RPMI8226 (cell line): ENCODE measurements at regions not wholly inside any gene's neighbourhood (a gene's known extent, or its start where the extent isn't known, plus 50 kb on each side); places are given as distances from the start of the nearest gene placed in this dataset.
A peak's percentile ranks its signal among the peaks of the same experiment; 100 is the strongest.

Experiments
- DNase-seq: peaks from one replicate; pipeline ENCODE4 v3.0.0-alpha.2; 2015

DNA sequence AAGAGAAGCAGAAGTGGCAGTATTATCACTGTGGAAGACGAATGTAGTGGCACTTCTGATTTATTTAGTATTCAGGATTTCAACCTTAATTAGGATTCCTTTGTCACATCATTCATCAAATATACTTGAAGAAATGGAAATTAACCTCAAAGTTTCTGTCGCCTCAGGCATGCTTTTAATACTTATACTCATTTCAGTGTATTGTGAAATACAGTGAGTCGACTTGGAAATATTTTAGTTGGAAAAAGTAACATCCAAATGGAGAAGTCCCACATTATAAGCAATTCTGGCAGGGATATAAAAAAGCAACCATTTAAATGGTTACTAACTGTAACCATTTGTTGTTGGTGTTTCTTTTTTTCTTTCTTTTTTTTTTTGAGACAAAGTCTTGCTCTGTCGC lies 648.8 kb downstream of the ARL4A start:
- no peak for DNase-seq

- no peak for DNase-seq
Observed at GRCh38 chr7:13352677-13353076, 636.8 kb downstream of the ETV1 start.

GRCh38 chr7:13359656-13360055 lies 629.8 kb downstream of the ETV1 start:
- no peak for DNase-seq

GRCh38 chr7:13386741-13387140 lies 602.7 kb downstream of the ETV1 start:
- DNase-seq, result no peak

DNA sequence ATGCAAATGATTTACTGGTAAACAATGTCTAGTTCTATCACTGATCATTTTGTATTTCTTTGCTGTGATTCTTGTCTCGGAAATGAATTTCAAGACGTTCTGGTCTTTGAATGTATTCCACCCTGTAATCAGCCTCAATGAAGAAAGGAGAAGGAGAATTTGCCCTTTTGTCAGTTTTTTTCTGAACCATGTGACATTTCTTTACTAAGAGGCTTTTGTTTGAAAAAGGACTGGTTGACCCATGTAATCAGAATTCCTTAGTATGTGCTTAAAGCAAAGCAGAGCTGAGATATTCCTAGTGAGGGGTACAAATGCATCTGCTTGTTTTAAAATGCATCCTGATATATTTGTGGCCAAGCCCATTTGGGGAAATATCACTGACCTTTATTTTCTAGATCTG lies 581.6 kb downstream of the ETV1 start:
- DNase-seq, result no peak

DNA sequence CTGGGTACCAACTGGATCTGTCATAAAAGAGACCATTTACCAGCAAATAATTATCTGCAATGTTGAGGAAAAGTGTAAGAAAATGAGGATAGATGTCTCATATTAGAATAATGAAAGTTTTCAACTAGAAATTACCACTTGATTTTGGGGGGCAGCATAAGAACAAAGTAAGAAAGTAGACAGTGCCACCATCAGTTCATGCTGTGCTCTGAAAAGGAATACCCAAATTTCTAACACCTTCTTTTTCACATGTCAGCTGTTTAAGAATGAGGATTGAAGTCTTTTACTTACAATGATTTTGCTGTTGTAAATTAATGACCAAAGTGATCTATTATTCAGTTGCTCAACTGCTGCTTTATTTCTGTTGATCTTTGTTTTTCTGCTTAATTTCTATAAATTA lies 578.3 kb downstream of the ETV1 start:
- DNase-seq, result no peak

DNA sequence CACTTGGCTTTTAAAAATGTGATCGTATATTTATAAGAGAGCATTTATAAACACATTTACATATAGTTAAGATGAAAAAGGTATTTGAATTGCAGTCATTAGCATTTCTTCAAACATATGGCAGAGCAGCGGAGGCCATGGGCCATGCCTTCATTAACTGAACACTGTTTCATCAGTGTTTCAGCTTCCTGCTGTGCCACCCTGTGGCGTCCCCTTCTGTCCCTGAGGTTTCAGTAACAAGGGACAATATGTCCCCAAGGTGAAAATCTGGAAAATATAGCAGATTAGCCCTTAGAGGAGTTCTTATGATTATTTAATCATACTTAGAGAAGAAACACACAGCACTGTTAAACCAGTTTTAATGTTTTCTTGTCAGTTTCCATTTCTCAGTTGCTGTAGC lies 577.8 kb downstream of the ETV1 start:
- DNase-seq, result no peak

GRCh38 chr7:13414181-13414580 lies 575.3 kb downstream of the ETV1 start:
- no peak for DNase-seq

- DNase-seq, result peak; percentile 81
Observed at GRCh38 chr7:13414661-13415107, 574.8 kb downstream of the ETV1 start.

GRCh38 chr7:13416071-13416470 lies 573.4 kb downstream of the ETV1 start:
- DNase-seq, result no peak

GRCh38 chr7:13416544-13416943 lies 572.9 kb downstream of the ETV1 start:
- no peak for DNase-seq

- no peak for DNase-seq
Observed at GRCh38 chr7:13420726-13421125, 568.7 kb downstream of the ETV1 start.

DNA sequence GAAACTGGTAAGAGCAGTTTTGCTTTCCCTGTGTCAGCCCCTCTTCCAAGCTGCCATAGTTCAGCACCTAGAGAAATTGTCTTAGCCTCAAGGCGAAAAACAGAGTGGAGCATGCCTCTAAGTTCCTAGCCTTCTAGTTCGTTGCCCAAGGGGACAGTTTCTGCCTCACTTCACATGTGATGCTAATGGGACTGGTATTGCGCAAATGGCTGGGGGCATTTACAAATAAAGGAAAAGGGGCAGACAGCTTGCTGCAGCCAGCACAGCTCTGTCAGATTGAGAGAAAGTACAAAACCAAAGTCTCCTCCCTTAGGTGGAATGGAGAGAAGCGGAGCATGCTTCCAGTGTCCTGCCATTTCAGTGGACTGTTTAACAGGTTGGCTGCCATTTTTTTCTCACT lies 567.7 kb downstream of the ETV1 start:
- no peak for DNase-seq

DNA sequence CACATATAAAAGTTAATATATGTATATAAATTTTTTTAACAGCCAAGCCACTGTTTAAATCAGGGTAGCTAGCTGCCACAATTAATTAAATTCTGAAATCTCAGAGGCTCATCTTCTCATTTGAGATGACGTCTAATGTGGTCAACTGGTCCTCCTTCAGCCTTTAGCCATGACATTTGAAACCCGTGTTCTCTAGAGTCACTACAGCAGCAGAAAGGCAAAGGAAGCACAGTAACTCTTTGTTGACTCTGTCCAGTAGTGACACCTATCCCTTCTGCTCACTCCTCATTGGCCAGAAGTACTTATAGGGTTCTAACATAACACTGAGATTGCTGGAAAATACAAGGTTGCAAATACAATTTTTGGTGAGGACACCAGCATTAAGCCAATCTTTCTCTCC lies 555.5 kb downstream of the ETV1 start:
- DNase-seq, result no peak

- DNase-seq, result no peak
Observed at GRCh38 chr7:13442226-13442625, 547.2 kb downstream of the ETV1 start.

DNA sequence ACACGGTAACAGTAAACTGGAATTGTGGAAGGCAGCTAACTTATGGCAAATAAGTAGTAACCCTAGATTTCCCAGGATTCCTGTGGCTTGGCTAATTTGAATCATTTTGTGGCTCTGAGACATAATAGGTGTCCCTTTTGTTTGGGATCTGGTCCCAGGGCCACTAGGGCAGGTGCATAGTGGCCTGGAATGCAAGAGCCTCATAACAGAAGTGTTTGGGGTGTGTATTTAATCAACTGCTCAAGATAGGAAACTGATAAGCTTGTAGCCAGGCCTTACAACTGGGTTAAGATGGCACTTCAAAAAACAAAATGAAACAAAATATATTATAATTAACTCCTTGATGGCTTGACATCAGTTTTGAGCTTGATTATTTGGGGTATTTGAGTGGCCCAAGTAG lies 541.8 kb downstream of the ETV1 start:
- DNase-seq, result no peak

- peak; percentile 32 for DNase-seq
Observed at GRCh38 chr7:13448243-13448642, 541.2 kb downstream of the ETV1 start.

- no peak for DNase-seq
Observed at GRCh38 chr7:13449460-13449859, 540.0 kb downstream of the ETV1 start.

- no peak for DNase-seq
Observed at GRCh38 chr7:13454916-13455592, 534.4 kb downstream of the ETV1 start.

DNA sequence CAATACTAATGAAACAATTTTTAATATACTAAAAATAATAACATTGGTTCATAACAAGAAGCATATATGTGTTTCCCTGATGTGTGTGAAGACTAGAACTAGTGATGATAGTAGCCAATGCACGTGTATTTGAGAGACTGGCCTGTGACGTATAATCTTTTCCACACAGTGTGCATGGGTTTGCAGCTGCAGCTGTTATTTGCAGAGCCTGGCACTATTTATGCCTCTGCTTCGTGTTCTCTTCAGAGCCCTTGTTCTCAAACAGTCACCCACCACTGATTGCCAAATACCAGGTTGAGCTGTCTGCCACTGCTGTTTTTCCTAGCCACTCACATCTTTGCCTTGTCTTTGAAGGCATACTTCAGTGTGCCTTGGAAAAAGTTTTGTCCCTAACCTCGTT lies 531.7 kb downstream of the ETV1 start:
- DNase-seq, result peak; percentile 11

- DNase-seq, result peak; percentile 11
Observed at GRCh38 chr7:13466874-13467547, 522.5 kb downstream of the ETV1 start.

DNA sequence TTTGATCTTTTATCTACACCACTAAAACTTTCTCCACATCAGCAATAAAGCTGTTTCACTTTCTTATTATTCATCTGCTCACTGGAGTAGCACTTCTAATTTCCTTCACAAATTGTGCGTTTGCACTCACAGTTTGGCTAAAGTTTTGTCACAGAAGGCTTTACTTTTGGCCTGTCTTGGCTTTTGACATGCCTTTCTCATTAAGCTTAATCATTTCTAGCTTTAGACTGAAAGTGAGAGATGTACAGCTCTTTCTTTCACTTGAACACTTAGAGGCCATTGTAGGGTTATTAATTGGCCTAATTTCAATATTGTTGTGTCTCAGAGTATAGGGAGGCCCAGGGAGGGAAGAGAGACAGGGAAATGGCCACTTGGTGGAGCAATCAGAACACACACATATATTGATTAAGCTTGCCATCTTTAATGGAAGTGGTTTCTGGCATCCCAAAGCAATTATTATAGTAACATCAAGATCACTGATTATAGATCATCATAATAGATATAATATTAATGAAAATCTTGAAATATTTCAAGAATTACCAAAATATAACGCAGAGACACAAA lies 512.5 kb downstream of the ETV1 start:
- peak; percentile 27 for DNase-seq

DNA sequence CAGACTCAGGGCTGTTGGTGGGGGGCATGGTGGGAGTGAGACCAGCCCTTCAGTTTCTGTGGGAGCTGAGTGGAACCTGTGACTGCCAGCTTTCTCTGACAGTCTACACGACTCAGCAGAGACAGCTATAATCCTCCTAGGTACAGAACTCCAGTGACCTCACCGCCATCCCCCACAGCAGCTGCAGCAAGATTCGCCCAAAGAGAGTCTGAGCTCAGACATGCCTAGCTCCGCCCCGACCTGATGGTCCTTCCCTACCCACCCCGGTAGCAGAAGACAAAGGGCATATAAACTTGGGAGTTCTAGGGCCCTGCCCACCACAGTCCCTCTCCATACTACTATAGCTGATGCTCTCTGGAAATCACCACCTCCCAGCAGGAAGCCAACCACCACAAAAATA lies 500.1 kb downstream of the ETV1 start:
- no peak for DNase-seq

DNA sequence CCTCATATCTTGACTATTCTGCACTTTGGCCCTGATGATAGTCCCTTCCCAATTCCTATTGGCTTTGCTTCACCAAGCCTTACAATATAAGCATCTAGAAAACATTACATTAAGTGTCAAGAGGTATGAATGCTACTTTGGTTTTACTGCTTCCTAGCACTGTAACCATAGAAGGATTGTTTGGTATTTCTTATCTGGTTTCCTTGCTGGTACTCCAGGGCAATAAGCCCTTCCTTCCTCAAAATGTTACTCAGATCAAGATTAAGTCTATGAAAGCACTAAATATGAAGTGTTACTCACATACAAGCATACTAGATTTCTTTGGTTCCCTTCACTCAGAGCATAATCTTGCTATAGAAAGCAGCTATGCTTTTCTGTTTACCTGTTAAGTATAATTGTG lies 492.5 kb downstream of the ETV1 start:
- DNase-seq, result no peak

DNA sequence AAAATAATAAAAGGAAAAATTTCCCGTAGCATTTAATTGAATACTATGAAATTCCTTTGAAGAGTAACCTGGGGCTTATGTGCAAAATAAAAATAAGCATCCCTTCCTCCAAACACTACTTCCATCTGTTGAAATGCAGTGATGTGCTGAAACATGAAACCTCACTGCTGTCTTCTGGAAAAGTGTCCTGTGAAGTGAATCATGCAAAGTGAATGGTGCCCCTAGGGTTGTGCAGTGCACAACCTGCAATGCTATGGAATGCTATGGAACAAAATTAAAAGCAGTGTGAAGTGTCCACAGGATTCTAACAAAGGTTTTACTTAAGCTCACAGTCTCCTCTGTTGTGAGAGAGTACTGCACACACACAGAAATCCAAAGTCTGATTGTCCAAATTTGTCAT lies 480.9 kb downstream of the ETV1 start:
- no peak for DNase-seq
